ENCODE measurements at regions not wholly inside any gene's neighbourhood (a gene's known extent, or its start where the extent isn't known, plus 50 kb on each side); places are given as distances from the start of the nearest gene placed in this dataset.

GRCh38 chr1:232696466-232696865, 66.5 kb upstream of the SIPA1L2 start:
- intact Hi-C loops (cut with DNase I; ENCODE audit: low total_unique reads) = no loop called here
- Histone ChIP-seq H3K9me3 (no peaks in the 10 kb centered on the region), H3K4me3 (no peak overlapping the region), H3K36me3 (no peaks in the 10 kb centered on the region), H3K27ac (no peak overlapping the region), H3K4me1 (no peaks in the 10 kb centered on the region), H3K27me3 (no peaks in the 10 kb centered on the region)
- TF ChIP-seq CTCF (IDR thresholded peaks at IDR 0.05) (no peak), POLR2A (IDR thresholded peaks at IDR 0.05) (no peak)
- no peak for DNase-seq

- H3K4me3 ChIP-seq = no peak overlapping the region
- no peak overlapping the region for H3K27ac ChIP-seq
- no peaks in the 10 kb centered on the region for H3K4me1 ChIP-seq
- intact Hi-C loops (cut with DNase I; ENCODE audit: low total_unique reads) = no loop called here
- no peaks in the 10 kb centered on the region for H3K36me3 ChIP-seq
- no peaks in the 10 kb centered on the region for H3K9me3 ChIP-seq
- no peaks in the 10 kb centered on the region for H3K27me3 ChIP-seq
- no peak for DNase-seq
- TF ChIP-seq POLR2A (IDR thresholded peaks at IDR 0.05) (no peak), CTCF (IDR thresholded peaks at IDR 0.05) (no peak)
These were observed 67.4 kb upstream of the SIPA1L2 start for GRCh38 chr1:232697187-232697822.

DNA sequence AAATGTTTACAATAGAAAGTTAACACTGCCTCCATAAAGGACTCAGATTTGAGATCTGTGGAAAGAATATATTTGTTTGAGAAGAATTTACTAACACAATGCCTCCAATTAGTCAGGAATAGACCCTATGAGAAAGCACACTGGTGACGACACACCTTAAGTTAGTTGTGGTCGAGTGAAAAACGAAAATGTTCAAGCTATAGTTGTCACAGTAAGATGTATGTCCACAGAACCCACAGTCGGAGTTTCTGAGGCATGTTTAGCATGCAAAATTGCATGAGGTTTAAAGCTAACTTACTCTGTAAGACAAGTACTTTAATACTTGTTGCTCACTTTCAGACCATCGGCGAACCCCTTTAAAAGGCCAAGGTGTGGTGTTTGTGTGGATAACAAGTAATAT, 69.9 kb upstream of the SIPA1L2 start:
- no peaks in the 10 kb centered on the region for H3K27me3 ChIP-seq
- peaks cover 0 to 6% of the 10 kb centered on the region in 2 donors for H3K4me1 ChIP-seq
- intact Hi-C loops (cut with DNase I; ENCODE audit: low total_unique reads) = no loop called here
- H3K9me3 ChIP-seq = no peaks in the 10 kb centered on the region
- H3K36me3 ChIP-seq = no peaks in the 10 kb centered on the region
- no peak for TF ChIP-seq CTCF (IDR thresholded peaks at IDR 0.05)
- TF ChIP-seq POLR2A (IDR thresholded peaks at IDR 0.05) = no peak
- no peak overlapping the region for H3K4me3 ChIP-seq
- no peak for DNase-seq
- H3K27ac ChIP-seq = no peak overlapping the region

GRCh38 chr1:232702911-232703310, 73.0 kb upstream of the SIPA1L2 start:
- DNase-seq = no peak
- TF ChIP-seq POLR2A (IDR thresholded peaks at IDR 0.05) = no peak
- TF ChIP-seq CTCF (IDR thresholded peaks at IDR 0.05) = no peak
- peaks cover 0 to 6% of the 10 kb centered on the region in 2 donors for H3K4me1 ChIP-seq
- no peak overlapping the region for H3K4me3 ChIP-seq
- intact Hi-C loops (cut with DNase I; ENCODE audit: low total_unique reads) = no loop called here
- no peaks in the 10 kb centered on the region for H3K9me3 ChIP-seq
- no peaks in the 10 kb centered on the region for H3K36me3 ChIP-seq
- no peaks in the 10 kb centered on the region for H3K27me3 ChIP-seq
- H3K27ac ChIP-seq = no peak overlapping the region

DNA sequence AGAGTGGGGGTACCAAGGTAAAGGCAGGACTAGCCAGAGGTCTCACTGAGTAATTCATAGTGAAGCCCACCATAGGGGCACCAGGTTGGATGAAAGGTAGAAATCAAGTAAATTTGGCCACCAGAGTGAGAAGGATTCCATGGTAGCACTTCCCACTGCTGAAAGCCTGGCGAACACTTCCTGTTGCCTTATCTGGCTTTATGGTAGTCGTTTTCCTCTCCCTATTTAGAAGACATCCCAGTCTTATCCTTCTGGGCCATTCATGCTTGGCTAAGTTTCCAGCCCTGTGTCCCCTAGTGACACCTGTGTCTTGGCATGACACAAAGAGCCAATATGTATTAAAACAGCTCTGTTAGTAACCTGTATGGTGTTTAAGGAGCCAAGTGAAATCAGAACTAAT, 74.3 kb upstream of the SIPA1L2 start:
- H3K4me3 ChIP-seq = no peak overlapping the region
- TF ChIP-seq POLR2A (IDR thresholded peaks at IDR 0.05) = no peak
- TF ChIP-seq CTCF (IDR thresholded peaks at IDR 0.05) = no peak

More for the DNA sequence above, 74.3 kb upstream of the SIPA1L2 start:
- intact Hi-C loops (cut with DNase I; ENCODE audit: low total_unique reads) = no loop called here
- DNase-seq = no peak
- Histone ChIP-seq H3K9me3 (no peaks in the 10 kb centered on the region), H3K27ac (peak overlapping the region; percentile 36 to 66), H3K27me3 (no peaks in the 10 kb centered on the region), H3K36me3 (no peaks in the 10 kb centered on the region), H3K4me1 (peaks cover 0 to 6% of the 10 kb centered on the region in 2 donors)
